CD4-positive, alpha-beta T cell treated with Interleukin-2 at 100 ng/mL for 4 hours (primary cell): ENCODE measurements at regions not wholly inside any gene's neighbourhood (a gene's known extent, or its start where the extent isn't known, plus 50 kb on each side); places are given as distances from the start of the nearest gene placed in this dataset.

Source experiments
- DNase-seq: peaks from one replicate; pipeline ENCODE4 v3.0.0-alpha.2; 2020; ENCODE audit warnings: low spot score

DNA sequence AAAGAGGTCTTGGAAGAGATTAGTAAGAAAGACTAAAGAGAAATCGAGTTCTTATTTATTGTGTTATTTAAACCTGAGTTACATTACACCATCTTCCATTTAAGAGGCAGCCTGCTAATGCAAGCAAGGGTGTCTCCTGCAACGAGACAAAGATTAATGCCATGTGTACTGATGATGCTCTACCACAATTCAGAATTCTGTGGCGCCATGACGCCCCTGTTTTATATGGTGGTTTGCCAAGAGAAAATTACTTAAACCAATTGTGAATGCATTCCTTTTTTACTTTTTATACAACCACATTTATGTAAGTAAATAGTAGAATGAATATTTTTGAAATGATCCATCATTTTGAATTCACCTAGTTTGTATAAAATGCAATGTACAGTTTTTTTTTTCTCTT, 356.1 kb upstream of the ZEB2 start:
- no peak for DNase-seq

DNA sequence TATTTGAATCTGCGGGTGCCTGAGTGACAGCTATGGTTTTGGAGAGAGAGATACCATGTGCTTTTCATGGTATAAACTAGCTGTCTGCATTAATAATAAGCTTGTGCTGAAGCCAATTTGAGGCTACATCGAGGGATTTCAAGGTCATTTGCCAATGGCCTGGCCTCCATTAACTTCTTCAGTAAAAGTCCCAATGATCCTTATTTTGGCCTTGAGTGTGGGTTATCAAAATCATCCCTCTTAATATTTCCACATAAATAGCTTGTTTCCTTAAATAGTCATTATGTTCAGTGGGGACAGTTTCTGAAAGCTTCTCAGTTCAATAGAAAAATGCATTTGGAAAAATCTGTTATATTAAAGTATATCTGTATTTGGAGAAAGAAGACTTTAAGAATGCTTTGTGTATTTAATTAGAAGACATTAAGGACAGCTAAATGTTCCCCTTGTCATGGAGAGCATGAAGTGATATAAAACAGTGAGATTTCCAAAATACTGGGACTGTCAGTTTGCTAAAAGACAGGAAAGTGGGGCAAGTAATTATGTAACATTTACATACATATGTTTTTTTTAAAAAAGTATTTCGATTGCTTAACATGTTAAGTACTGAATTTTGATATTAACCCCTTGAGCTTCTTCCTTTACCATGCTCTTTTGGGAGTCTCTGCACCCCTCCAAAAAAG, 355.5 kb upstream of the ZEB2 start:
- no peak for DNase-seq

DNA sequence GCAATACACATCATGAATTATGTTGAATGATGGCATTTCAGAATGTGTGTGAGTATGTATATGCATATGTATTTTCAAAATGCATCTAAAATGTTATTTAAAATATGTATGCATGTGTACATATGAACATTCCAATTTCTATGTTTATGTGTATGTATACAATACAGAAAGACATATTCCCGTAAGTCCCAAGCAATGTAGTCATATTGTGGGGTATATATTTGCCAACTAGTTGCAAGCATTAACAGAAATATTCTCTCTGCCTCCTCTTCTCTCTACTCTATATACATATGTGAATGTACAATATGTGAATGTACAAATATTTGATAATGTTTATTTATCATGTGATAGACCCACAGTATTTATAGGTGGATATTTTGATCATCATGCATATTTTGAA, 345.8 kb upstream of the ZEB2 start:
- DNase-seq, result no peak

DNA sequence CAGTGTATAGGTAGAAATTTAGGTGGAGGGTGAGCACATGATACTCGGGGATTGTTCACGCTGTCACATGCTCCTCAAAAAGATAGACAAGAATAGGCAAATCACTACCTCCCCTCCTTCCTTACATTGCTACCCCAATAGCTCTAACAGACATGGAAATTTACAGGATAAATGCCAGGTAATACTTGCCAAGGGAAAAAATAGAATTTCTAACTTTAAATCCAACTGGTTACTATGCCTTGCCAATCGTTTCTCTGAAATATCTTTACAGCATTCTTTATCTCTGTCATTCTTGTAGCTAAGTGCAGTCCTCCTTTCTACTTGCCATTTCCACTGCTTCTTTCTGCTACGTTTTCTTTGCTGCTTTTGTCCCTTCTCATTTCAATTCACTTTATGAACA, 339.8 kb upstream of the ZEB2 start:
- no peak for DNase-seq

DNA sequence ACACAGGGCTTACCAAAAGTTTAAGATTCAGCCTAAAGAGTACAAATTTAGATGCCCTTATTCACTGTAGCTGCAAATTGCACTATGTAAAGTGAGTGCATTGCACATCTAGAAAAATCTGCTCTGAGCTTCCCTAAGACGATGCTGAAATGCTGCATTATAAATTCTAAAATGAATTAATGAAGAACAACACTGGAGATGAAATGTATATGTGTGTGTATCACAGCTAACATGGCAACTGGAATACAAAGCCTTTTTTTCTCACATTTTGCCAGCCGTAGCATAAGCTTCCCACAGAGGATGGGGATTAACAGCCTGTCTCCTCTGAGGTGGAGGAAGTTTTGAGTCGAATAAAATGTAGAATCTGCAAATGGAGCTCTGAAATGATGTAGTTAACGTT, 338.3 kb upstream of the ZEB2 start:
- no peak for DNase-seq

DNA sequence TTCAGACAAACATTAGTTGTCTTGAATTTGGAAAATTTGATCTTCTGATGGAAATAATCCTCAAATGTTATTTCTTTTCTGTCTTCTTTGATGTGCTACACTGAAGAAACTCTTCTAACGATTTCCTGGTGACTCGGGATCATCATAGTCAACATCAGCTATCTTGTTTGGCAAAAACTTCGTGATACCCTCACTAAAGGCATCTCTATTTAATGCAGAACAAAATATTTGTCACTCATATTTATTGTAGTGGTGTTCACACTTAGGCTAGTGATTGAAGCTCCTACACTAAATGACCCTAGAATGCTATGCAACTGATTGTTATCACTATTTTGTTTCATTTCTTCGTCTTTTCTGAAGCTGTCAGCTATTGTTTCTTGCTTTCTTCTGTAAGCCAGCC, 334.7 kb upstream of the ZEB2 start:
- DNase-seq, result no peak

DNA sequence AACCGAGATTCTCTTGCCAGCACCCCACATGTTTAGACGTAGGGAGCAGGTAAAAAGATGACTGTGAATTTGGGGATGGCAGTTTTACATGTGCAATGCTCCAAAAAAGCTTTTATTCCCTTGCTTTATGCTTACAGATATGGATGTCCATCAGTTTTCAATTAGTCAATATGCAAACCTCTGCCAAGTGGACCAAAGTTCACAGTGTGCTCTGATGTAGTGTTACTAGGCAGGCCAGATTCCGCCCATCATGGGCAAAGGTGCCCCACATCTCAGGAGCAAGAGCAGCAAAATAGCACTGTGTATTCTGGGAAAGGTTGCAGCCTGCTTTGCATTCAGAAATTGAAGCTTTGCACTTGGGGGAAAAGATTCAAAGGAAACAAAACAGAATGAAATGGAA, 329.7 kb upstream of the ZEB2 start:
- no peak for DNase-seq

DNA sequence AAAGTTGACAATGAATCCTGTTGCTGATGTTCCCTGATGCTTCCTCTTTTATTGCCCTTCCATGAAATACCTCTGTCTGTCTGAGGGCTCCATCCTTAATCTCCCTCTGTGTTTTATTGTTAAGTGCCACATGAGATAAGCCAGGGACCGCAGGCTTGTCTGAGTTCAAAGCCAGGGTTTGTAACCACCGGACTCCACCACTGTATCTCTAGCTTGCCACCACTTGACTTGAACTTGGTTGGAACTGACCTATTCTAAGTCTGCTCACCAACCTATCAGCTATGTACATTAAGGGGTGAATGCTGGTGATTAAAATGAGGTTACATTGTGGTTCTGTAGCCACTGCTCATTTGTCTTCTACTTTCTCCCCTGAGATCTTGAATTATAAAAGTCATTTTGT, 328.5 kb upstream of the ZEB2 start:
- no peak for DNase-seq

DNA sequence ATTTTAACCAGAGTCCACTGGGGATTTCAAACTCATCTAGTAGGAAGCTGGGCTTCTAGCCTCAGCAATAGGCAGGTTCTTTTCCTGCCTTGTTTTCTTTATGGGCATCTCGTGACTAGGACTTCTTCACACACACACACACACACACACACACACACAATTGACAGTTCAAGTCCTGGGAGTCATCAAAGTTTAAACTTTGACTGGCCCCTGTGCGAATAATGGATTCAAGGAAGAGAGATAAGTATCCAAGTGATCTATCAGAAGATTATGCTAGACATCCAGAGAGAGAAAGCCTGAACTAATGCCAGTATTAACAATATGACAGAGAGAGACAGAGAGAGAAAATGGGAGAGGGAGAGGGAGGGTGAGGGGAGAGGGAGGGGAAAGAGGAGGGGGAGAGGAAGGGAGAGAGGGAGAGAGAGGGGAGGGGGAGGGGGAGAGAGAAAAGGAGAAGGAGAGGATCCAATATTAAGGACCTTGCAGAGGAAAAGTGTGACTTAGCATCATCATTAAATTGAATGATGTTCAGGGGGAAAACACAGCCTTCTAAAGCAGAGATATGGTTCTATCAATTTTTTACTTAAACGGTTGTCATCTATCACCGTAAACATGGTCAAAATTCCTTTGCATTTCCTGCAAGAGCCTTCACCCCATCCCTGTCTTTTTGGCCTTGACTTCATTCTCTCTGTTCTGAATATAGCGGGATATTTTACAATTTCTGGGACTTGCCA, 327.6 kb upstream of the ZEB2 start:
- no peak for DNase-seq

DNA sequence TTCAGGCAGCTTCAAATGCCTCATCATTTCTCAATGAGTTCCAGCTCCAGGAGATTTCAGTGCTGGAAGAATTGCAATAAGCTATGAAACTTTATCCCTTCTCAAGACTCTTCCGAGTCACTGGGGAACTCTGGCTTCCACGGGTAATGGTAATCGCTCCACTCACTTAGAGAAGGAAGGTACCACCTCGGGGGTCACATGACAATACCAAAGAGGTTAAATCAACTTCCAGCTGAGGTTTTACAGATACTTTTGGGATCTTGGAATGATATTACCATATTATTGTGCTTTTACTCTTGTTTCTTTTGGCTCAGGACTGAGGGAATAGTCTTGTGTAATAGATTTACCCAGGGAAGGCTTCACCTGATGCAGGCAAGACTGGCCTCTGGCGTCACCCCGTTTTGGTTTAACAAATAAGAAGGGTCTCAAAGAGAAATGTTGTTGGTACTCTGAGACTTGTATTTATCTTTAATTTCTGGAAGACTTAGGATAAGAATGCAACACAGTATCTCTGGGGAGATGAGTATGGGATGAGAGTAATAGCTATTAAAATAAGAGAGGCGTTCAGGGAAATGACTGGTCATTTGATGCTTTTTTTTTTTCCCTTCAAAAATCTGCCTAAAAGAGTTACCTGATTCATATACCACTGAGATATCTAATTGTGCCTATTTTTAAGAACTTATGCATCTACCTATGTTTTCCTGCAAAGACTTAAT, 316.9 kb upstream of the ZEB2 start:
- DNase-seq, result no peak

DNA sequence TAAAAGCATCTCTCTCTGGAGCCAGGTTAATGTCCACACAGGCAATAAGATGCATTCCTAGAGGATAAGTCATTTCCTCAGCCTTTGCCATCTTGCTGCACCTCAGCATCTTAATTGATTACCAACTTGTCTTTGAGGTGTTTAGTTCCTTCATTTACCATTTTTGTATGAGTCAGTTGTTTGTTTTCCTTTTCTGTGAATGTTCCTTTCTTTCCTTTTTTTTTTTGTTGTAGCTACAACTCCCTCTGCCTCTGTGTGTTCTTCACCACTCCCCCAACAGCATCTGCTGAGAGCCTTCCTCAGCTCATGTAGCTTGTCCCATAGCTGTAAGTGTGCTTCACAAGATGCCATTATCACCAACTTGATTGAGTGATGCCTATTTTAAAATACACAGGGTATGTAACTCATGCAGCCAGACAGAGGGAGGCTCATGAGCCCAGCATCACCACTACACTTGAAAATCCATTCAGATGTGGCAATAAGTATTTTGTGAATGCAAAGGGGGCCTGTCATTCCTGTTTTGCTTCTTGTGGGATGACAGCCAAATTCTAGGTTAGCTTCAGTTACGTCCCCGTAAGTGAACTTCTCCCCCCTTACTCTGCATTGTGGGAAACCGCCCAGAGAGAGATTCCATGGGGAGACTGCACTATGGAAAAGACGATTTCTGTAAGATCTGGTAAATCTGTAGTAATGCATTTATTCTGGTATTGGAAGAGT, 315.9 kb upstream of the ZEB2 start:
- no peak for DNase-seq

DNA sequence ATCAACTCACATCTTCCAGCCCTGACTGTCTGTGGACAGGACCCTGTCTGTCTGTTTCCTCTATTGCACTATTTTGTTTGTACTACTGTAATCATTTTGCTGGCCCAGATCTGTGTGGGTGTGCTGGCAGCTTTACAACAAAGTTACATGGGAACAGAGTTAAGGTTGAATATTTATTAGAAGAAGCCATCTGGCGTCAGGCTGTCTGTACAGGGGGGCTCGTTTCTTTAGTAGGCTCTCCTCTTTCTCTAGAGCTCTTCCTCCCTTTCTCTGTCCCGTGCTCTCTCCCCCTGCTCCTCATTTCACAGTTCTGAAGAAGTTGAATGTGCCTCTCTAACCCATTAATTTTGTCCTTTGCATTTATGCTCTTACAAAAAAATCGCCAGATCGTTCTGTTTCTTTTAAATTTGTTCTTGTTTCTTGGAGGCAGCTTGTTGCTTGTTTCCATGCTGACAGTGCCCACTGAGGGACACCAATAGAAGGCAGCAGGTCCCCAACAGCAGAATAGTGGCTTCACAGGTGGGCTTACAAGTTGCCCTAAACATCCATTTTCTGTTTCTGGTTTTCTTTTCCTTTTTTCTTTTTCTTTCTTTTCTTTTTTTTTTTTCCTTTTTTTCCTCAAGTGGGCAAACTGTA, 315.2 kb upstream of the ZEB2 start:
- DNase-seq, result no peak

DNA sequence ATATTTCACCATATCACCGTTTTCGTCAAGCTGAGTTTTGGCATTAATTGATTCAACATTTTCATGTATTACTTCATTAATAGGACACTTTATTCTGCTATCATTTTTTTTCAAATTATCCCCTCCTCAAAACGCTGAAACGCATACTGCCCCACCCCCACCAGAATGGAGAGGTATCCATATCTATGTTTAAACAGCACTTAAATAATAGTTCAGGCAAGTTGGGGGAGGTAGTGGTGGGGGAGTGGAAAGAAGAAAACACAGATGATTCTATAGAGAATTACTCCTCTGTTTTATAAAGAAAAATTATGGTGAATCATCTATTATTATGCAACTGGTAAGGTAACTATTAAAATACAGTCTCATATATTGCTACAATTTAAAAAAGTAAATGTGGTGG, 314.4 kb upstream of the ZEB2 start:
- no peak for DNase-seq

DNA sequence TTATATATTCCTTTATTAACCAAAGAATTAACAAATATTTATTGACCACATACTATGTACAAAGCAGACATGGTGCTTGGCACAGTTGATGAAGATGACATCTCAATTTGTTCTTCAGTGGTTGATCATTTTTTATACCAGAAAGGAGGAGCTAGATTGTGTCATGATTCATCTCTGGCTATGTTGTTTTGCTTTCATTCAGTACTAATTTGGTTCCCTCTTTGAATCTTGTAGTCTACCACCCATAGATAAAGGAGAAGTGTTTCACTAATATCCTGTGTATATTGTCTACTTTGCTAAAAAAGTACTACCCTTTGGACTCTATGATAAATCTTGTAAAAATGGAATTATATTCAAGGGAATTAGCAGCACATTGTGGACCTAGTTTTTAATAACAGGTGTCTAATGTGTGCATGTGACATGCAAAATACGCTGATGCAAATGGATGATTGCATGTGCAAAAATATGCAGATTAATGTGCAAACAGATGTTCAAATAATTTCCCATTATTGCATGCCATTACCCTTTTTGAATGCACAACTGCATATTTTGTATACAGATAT, 313.2 kb upstream of the ZEB2 start:
- DNase-seq, result no peak

DNA sequence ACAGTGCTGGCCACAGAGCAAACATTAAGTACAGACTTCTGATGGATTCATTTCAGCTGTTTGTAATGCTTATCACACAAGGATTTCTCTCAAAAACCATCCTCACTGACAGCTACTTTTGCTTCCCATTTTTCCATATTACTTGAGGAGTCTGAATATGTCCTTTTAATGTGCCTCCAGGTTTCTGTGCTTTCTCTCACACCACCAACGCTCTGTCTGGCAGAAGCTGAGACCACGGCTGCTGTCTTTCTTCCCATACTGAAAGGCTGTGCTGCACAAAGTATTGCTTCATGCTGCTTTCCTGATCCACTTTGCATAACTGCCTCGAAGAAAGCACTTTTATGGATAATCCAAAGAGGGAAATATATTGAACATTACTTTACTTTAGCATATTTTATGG, 312.1 kb upstream of the ZEB2 start:
- DNase-seq, result no peak

DNA sequence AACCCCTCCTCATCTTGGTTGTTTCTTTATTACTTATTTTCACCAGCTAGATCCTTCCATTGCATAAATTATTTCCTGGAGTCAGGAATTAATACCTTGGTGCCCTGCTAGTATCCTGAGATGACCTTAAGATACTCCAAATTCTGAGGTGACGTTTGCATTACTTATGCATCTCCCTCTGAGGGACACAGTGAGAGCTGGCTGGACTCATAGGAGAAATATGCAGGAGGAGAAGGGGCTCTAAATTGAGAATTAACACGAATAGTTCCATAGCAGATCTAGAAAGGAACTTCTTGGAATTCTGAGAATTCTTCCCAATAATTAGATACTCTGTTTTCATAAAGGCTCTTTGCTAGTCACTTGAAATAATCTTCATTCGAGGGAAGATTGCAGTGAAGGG, 310.6 kb upstream of the ZEB2 start:
- DNase-seq, result no peak

DNA sequence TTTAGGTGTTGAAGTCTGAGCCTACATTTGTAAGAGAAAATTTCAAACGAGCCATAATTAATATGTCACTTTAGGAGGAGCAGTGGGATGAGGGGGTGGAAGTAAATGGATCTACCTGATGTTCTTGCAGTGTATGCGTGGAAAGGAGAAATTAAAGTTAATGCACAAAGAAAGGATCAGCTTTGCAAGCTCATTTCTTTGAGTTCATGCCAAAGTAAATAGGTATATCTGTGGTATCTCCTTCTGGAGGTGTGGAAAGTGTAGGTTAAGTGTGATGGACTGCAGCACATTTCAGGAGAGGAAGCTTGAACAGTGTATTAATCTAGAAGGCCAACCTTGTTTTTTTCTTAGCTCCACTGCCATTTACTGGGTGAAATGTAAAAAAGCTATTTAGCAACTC, 307.5 kb upstream of the ZEB2 start:
- DNase-seq, result no peak

DNA sequence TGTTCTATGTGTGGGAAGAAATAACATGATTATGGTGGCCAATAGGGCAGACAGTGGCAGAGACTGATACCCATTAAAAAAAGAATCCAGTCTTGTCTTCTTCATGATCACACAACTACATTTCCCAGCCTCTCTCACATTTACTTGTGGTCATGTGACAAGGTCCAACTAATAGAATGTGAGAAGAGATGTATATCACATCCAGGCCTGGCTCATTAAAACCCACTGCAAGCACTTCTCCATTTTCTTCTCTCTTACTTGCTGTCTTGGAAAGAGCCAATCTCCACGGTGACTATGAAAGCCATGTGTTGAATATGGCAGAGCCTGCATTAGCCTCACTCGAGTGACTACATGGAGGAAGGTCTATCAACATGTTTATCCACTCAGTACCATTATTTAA, 306.2 kb upstream of the ZEB2 start:
- no peak for DNase-seq

DNA sequence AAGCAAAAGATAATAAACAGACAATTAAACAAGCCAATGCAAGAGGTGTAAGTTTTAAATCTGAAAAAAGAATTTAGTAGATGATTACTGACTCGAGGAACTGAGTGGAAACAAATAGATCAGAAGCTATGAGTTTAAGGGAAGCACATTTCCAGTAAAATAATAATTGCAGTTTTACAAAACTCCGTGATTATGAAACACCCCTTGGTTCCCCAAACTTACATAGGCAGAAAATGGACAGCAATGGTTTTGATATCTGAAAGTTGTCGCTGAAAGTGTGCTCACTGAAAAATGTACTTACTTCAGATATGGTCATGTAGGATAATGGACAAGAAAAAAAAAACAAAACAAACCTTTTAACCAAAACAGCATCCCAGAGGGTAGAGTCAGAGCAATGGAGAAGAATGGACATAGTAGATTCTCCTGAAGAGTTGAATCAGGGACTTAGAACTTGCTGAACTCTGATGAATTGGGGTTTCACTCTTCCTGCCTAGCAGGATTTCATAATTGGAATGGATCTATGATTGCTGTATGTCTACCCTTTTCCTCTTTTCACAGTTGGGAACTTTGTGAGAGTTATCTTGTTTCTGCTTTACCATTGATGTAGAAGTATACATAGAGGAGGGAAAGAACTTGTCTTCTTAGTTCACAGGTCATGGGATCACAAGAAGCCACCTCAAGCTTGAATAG, 305.6 kb upstream of the ZEB2 start:
- DNase-seq, result no peak

DNA sequence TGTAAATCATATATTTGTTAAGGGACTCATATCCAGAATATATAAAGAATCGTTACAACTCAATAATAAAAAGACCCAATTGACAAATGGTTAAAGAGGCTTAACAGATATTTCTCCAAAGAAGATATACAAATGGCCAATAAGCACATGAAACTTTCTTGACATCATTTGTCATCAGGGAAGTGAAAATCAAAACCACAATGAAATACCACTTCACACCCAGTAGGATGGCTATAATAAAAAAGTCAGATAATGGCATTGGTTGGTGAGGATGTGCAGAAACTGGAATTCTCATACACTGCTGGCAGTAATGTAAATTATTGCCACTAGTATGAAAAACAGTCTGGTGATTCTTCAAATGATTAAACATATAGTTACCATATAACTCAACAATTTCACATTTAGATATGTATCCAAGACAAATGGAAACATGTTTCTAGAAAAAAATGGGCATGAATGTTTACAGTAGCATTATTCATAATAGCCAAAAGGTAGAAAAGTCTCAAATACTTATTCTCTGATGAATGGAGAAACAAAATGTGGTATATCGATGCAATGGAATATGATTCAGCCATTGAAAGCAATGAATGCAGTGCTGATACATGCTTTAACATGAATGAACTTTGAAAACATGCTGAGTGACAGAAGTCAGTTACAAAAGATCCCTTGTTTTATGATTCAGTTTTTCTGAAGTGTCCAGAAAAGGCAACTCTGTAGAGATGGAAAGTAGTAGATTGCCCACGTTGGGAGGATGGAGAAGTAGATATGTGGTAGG, 304.6 kb upstream of the ZEB2 start:
- DNase-seq, result no peak

DNA sequence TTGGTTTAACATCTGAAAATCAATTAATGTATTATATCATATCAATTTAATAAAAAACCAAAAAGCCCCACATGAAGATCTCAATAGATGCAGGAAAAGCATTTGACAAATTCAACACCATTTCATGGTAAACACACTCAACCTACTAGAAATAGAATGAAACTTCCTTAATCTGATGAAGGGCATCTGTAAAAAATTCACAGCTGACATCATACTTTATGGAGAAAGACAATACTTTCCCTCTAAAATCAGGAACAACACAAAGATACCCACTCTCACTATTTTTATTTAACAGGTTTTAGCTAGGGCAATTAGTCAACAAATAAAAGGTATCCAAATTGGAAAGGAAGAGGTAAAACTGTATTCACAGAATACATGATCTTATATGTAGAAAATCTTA, 303.0 kb upstream of the ZEB2 start:
- DNase-seq, result no peak
